ENCODE measurements at regions not wholly inside any gene's neighbourhood (a gene's known extent, or its start where the extent isn't known, plus 50 kb on each side); places are given as distances from the start of the nearest gene placed in this dataset.
"Not testable (repeated sequence)": the region's sequence is repeated elsewhere in the genome, so short reads cannot be mapped to it uniquely, and the experiment has no call there.

DNA sequence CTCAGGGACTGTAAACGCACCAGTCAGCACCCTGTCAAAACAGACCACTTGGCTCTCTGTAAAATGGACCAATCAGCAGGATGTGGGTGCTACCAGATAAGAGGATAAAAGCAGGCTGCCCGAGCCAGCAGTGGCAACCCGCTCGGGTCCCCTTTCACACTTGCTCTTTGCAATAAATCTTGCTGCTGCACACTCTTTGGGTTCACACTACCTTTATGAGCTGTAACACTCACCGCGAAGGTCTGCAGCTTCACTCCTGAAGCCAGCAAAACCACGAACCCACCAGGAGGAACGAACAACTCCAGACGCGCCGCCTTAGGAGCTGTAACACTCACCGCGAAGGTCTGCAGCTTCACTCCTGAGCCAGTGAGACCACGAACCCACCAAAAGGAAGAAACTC is 260.9 kb downstream of the PCNX1 start:
- TF ChIP-seq, protein P1, sequence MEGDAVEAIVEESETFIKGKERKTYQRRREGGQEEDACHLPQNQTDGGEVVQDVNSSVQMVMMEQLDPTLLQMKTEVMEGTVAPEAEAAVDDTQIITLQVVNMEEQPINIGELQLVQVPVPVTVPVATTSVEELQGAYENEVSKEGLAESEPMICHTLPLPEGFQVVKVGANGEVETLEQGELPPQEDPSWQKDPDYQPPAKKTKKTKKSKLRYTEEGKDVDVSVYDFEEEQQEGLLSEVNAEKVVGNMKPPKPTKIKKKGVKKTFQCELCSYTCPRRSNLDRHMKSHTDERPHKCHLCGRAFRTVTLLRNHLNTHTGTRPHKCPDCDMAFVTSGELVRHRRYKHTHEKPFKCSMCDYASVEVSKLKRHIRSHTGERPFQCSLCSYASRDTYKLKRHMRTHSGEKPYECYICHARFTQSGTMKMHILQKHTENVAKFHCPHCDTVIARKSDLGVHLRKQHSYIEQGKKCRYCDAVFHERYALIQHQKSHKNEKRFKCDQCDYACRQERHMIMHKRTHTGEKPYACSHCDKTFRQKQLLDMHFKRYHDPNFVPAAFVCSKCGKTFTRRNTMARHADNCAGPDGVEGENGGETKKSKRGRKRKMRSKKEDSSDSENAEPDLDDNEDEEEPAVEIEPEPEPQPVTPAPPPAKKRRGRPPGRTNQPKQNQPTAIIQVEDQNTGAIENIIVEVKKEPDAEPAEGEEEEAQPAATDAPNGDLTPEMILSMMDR (conservative IDR thresholded peaks at IDR 0.05), result not testable (repeated sequence)
- not testable (repeated sequence) for TF ChIP-seq EZH2 (IDR thresholded peaks at IDR 0.05; ENCODE audit: low read depth)

All from PC-9 (cell line).